GM23338 (cell line): ENCODE measurements at regions not wholly inside any gene's neighbourhood (a gene's known extent, or its start where the extent isn't known, plus 50 kb on each side); places are given as distances from the start of the nearest gene placed in this dataset.
A peak's percentile ranks its signal among the peaks of the same experiment; 100 is the strongest.

ENCODE experiments used
- ATAC-seq: fragments of 200-7000 bp; cut with Tn5 transposase; 3 replicates; pipeline ENCODE4 v1.9.1; 2020
- DNase-seq: peaks from one replicate; pipeline ENCODE4 v3.0.0-alpha.2; 2015; ENCODE audit warnings: low spot score
- H2AFZ ChIP-seq: fragments of 200-600 bp; sonication (generic); 2 replicates; pipeline ENCODE4 v1.8.0; 2016; ENCODE audit warnings: antibody characterized with exemption, mild to moderate bottlenecking, moderate library complexity
- H3F3A ChIP-seq: fragments of 200-600 bp; sonication (generic); replicated peaks from 2 replicates; pipeline ENCODE4 v1.8.0; 2017; ENCODE audit warnings: antibody characterized with exemption, mixed run types, low read depth
- H3K27ac ChIP-seq: fragments of 200-600 bp; sonication (generic); 2 replicates; pipeline ENCODE4 v1.6.1; 2016; ENCODE audit warnings: low read depth
- H3K27me3 ChIP-seq: fragments of 200-600 bp; sonication (generic); 2 replicates; pipeline ENCODE4 v1.8.0; 2016; ENCODE audit warnings: mild to moderate bottlenecking, mixed run types, moderate library complexity; ENCODE audit not compliant: insufficient read depth
- H3K36me3 ChIP-seq: fragments of 200-600 bp; sonication (generic); 2 replicates; pipeline ENCODE4 v1.8.0; 2016; ENCODE audit warnings: mild to moderate bottlenecking; ENCODE audit not compliant: insufficient read depth
- H3K4me1 ChIP-seq: fragments of 200-600 bp; sonication (generic); 2 replicates; pipeline ENCODE4 v1.8.0; 2016; ENCODE audit warnings: mild to moderate bottlenecking, moderate library complexity; ENCODE audit not compliant: insufficient read depth
- H3K4me2 ChIP-seq: fragments of 200-600 bp; sonication (generic); 2 replicates; pipeline ENCODE4 v1.7.1; 2017; ENCODE audit warnings: mixed run types
- H3K4me3 ChIP-seq: fragments of 200-600 bp; sonication (generic); 2 replicates; pipeline ENCODE4 v1.6.1; 2016; ENCODE audit warnings: mixed run types
- H3K79me2 ChIP-seq: fragments of 200-600 bp; sonication (generic); replicated peaks from 2 replicates; pipeline ENCODE4 v1.8.0; 2017; ENCODE audit warnings: mild to moderate bottlenecking; ENCODE audit not compliant: insufficient read depth
- H3K9me2 ChIP-seq: fragments of 200-600 bp; sonication (generic); 2 replicates; pipeline ENCODE4 v1.8.0; 2017; ENCODE audit not compliant: insufficient read depth
- H4K20me1 ChIP-seq: fragments of 200-600 bp; sonication (generic); replicated peaks from 2 replicates; pipeline ENCODE4 v1.8.0; 2017; ENCODE audit warnings: mild to moderate bottlenecking; ENCODE audit not compliant: insufficient read depth
- H3K27ac Mint-ChIP-seq: 2 replicates; pipeline ENCODE4 v1.8.0; 2020; ENCODE audit warnings: inconsistent platforms, mild to moderate bottlenecking, moderate library complexity, mixed read lengths
- H3K27me3 Mint-ChIP-seq: 3 replicates; pipeline ENCODE4 v1.8.0; 2022; ENCODE audit warnings: low read depth, mild to moderate bottlenecking, moderate library complexity, mixed read lengths, inconsistent platforms; ENCODE audit not compliant: insufficient read depth, poor library complexity
- H3K36me3 Mint-ChIP-seq: 3 replicates; pipeline ENCODE4 v1.8.0; 2021; ENCODE audit warnings: low read depth, mild to moderate bottlenecking, inconsistent platforms, moderate library complexity, mixed read lengths
- H3K4me1 Mint-ChIP-seq: 3 replicates; pipeline ENCODE4 v1.8.0; 2020; ENCODE audit warnings: mild to moderate bottlenecking, inconsistent platforms, mixed read lengths
- H3K4me3 Mint-ChIP-seq: 3 replicates; pipeline ENCODE4 v1.8.0; 2021; ENCODE audit warnings: moderate library complexity, mild to moderate bottlenecking, inconsistent platforms, mixed read lengths
- H3K9me3 Mint-ChIP-seq: 3 replicates; pipeline ENCODE4 v1.8.0; 2020; ENCODE audit warnings: moderate library complexity, mild to moderate bottlenecking, inconsistent platforms, mixed read lengths
- CREB1 ChIP-seq: fragments of 250-450 bp; sonication (Bioruptor Pico); IDR thresholded peaks from 2 replicates; pipeline ENCODE4 v1.5.0; 2020; ENCODE audit warnings: low read depth, mild to moderate bottlenecking, moderate library complexity
- EZH2 ChIP-seq: fragments of 200-600 bp; sonication (generic); IDR thresholded peaks from one replicate; pipeline ENCODE4 v1.8.0; 2017; ENCODE audit warnings: antibody characterized with exemption, mild to moderate bottlenecking, low read depth; ENCODE audit not compliant: unreplicated experiment
- EZH2phosphoT487 ChIP-seq: fragments of 200-600 bp; sonication (generic); IDR thresholded peaks from one replicate; pipeline ENCODE4 v1.8.1; 2018; ENCODE audit warnings: antibody characterized with exemption; ENCODE audit not compliant: unreplicated experiment
- JUNB ChIP-seq: IDR thresholded peaks from one replicate; pipeline ENCODE4 v1.6.1; 2016; ENCODE audit warnings: antibody characterized with exemption; ENCODE audit not compliant: unreplicated experiment
- NANOG ChIP-seq: IDR thresholded peaks from 2 replicates; pipeline ENCODE4 v1.6.1; 2016; ENCODE audit warnings: antibody characterized with exemption, borderline replicate concordance
- POLR2AphosphoS5 ChIP-seq: IDR thresholded peaks from 2 replicates; pipeline ENCODE4 v1.6.1; 2016; ENCODE audit warnings: antibody characterized with exemption, low read depth
- STAT1 ChIP-seq: IDR thresholded peaks from one replicate; pipeline ENCODE4 v1.6.1; 2016; ENCODE audit warnings: antibody characterized with exemption; ENCODE audit not compliant: unreplicated experiment
- ZNF114 ChIP-seq: fragments of 250-450 bp; sonication (Bioruptor Pico); IDR thresholded peaks from 2 replicates; pipeline ENCODE4 v1.5.0; 2020; ENCODE audit warnings: mild to moderate bottlenecking, moderate library complexity
- ZNF331 ChIP-seq: fragments of 250-450 bp; sonication (Bioruptor Pico); IDR thresholded peaks from 2 replicates; pipeline ENCODE4 v1.5.0; 2020; ENCODE audit warnings: low read depth, mild to moderate bottlenecking, moderate library complexity
- TF ChIP-seq, protein P1 (sequence below): IDR thresholded peaks from 2 replicates; pipeline ENCODE4 v1.6.1; 2016; ENCODE audit warnings: antibody characterized with exemption
- TF ChIP-seq, protein P2 (sequence below): IDR thresholded peaks from one replicate; pipeline ENCODE4 v1.6.1; 2018; ENCODE audit warnings: antibody characterized with exemption; ENCODE audit not compliant: unreplicated experiment
- TF ChIP-seq, protein P3 (sequence below): fragments of 250-450 bp; sonication (Bioruptor Pico); IDR thresholded peaks from 2 replicates; pipeline ENCODE4 v1.5.0; 2020; ENCODE audit warnings: mild to moderate bottlenecking, moderate library complexity
- TF ChIP-seq, protein P4 (sequence below), 2 experiments: fragments of 200-600 bp in 1 of 2; sonication (generic) in 1 of 2; conservative IDR thresholded peaks; 2 replicates each; pipeline versions ENCODE4 v1.5.1 to v1.6.1; 2016 to 2017; ENCODE audit warnings: antibody characterized with exemption in 2 of 2, low read depth in 2 of 2, mild to moderate bottlenecking in 2 of 2, moderate library complexity in 1 of 2

DNA sequence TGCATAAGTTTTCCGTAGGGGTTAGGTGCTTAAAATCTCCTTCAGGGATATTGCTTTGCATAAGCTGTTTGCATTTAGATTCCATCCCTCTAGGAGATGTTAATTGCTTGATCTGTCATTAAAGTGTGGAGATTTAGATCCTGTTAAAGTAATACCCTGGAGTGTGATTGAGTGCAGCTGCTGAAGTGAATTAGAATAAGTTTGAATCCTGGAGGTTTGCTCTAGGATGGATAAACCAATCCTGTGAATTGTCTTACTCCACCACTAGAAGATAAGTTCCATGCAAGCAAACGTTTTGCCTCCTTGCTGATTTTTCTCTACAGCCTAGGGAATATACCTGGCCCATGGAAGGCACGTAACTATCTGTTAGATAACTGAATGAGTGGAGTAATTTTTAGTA, 1487.2 kb upstream of the PRR20A start:
- peaks cover 41% of the 10 kb centered on the region for H3K36me3 Mint-ChIP-seq
- ATAC-seq (peak; percentile 53), DNase-seq (peak; percentile 36)
- H2AFZ ChIP-seq, result no peak overlapping the region
- H3K4me2 ChIP-seq, result peak overlapping the region; percentile 54
- H3K9me3 Mint-ChIP-seq, result peaks cover 5% of the 10 kb centered on the region
- peaks cover 22% of the 10 kb centered on the region for H3K4me1 ChIP-seq
- no peak for TF ChIP-seq EZH2phosphoT487
- TF ChIP-seq, protein P1, sequence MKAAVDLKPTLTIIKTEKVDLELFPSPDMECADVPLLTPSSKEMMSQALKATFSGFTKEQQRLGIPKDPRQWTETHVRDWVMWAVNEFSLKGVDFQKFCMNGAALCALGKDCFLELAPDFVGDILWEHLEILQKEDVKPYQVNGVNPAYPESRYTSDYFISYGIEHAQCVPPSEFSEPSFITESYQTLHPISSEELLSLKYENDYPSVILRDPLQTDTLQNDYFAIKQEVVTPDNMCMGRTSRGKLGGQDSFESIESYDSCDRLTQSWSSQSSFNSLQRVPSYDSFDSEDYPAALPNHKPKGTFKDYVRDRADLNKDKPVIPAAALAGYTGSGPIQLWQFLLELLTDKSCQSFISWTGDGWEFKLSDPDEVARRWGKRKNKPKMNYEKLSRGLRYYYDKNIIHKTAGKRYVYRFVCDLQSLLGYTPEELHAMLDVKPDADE, result no peak
- TF ChIP-seq STAT1, result no peak
- TF ChIP-seq POLR2AphosphoS5, result peak; percentile 14; the same call in 1 of the 2 replicates
- no peak for TF ChIP-seq ZNF331 (CRISPR knock-in tag)
- TF ChIP-seq, protein P2, sequence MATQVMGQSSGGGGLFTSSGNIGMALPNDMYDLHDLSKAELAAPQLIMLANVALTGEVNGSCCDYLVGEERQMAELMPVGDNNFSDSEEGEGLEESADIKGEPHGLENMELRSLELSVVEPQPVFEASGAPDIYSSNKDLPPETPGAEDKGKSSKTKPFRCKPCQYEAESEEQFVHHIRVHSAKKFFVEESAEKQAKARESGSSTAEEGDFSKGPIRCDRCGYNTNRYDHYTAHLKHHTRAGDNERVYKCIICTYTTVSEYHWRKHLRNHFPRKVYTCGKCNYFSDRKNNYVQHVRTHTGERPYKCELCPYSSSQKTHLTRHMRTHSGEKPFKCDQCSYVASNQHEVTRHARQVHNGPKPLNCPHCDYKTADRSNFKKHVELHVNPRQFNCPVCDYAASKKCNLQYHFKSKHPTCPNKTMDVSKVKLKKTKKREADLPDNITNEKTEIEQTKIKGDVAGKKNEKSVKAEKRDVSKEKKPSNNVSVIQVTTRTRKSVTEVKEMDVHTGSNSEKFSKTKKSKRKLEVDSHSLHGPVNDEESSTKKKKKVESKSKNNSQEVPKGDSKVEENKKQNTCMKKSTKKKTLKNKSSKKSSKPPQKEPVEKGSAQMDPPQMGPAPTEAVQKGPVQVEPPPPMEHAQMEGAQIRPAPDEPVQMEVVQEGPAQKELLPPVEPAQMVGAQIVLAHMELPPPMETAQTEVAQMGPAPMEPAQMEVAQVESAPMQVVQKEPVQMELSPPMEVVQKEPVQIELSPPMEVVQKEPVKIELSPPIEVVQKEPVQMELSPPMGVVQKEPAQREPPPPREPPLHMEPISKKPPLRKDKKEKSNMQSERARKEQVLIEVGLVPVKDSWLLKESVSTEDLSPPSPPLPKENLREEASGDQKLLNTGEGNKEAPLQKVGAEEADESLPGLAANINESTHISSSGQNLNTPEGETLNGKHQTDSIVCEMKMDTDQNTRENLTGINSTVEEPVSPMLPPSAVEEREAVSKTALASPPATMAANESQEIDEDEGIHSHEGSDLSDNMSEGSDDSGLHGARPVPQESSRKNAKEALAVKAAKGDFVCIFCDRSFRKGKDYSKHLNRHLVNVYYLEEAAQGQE, result no peak
- TF ChIP-seq NANOG, result peak; percentile 90
- TF ChIP-seq ZNF114 (CRISPR knock-in tag), result no peak
- no peak for TF ChIP-seq EZH2
- no peak for TF ChIP-seq CREB1 (CRISPR knock-in tag)
- TF ChIP-seq JUNB, result no peak
- TF ChIP-seq, protein P3, sequence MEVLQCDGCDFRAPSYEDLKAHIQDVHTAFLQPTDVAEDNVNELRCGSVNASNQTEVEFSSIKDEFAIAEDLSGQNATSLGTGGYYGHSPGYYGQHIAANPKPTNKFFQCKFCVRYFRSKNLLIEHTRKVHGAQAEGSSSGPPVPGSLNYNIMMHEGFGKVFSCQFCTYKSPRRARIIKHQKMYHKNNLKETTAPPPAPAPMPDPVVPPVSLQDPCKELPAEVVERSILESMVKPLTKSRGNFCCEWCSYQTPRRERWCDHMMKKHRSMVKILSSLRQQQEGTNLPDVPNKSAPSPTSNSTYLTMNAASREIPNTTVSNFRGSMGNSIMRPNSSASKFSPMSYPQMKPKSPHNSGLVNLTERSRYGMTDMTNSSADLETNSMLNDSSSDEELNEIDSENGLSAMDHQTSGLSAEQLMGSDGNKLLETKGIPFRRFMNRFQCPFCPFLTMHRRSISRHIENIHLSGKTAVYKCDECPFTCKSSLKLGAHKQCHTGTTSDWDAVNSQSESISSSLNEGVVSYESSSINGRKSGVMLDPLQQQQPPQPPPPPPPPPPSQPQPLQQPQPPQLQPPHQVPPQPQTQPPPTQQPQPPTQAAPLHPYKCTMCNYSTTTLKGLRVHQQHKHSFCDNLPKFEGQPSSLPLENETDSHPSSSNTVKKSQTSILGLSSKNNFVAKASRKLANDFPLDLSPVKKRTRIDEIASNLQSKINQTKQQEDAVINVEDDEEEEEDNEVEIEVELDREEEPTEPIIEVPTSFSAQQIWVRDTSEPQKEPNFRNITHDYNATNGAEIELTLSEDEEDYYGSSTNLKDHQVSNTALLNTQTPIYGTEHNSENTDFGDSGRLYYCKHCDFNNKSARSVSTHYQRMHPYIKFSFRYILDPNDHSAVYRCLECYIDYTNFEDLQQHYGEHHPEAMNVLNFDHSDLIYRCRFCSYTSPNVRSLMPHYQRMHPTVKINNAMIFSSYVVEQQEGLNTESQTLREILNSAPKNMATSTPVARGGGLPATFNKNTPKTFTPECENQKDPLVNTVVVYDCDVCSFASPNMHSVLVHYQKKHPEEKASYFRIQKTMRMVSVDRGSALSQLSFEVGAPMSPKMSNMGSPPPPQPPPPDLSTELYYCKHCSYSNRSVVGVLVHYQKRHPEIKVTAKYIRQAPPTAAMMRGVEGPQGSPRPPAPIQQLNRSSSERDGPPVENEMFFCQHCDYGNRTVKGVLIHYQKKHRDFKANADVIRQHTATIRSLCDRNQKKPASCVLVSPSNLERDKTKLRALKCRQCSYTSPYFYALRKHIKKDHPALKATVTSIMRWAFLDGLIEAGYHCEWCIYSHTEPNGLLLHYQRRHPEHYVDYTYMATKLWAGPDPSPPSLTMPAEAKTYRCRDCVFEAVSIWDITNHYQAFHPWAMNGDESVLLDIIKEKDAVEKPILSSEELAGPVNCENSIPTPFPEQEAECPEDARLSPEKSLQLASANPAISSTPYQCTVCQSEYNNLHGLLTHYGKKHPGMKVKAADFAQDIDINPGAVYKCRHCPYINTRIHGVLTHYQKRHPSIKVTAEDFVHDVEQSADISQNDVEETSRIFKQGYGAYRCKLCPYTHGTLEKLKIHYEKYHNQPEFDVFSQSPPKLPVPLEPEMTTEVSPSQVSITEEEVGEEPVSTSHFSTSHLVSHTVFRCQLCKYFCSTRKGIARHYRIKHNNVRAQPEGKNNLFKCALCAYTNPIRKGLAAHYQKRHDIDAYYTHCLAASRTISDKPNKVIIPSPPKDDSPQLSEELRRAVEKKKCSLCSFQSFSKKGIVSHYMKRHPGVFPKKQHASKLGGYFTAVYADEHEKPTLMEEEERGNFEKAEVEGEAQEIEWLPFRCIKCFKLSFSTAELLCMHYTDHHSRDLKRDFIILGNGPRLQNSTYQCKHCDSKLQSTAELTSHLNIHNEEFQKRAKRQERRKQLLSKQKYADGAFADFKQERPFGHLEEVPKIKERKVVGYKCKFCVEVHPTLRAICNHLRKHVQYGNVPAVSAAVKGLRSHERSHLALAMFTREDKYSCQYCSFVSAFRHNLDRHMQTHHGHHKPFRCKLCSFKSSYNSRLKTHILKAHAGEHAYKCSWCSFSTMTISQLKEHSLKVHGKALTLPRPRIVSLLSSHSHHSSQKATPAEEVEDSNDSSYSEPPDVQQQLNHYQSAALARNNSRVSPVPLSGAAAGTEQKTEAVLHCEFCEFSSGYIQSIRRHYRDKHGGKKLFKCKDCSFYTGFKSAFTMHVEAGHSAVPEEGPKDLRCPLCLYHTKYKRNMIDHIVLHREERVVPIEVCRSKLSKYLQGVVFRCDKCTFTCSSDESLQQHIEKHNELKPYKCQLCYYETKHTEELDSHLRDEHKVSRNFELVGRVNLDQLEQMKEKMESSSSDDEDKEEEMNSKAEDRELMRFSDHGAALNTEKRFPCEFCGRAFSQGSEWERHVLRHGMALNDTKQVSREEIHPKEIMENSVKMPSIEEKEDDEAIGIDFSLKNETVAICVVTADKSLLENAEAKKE (CRISPR knock-in tag), result peak; percentile 81
- TF ChIP-seq, protein P4, sequence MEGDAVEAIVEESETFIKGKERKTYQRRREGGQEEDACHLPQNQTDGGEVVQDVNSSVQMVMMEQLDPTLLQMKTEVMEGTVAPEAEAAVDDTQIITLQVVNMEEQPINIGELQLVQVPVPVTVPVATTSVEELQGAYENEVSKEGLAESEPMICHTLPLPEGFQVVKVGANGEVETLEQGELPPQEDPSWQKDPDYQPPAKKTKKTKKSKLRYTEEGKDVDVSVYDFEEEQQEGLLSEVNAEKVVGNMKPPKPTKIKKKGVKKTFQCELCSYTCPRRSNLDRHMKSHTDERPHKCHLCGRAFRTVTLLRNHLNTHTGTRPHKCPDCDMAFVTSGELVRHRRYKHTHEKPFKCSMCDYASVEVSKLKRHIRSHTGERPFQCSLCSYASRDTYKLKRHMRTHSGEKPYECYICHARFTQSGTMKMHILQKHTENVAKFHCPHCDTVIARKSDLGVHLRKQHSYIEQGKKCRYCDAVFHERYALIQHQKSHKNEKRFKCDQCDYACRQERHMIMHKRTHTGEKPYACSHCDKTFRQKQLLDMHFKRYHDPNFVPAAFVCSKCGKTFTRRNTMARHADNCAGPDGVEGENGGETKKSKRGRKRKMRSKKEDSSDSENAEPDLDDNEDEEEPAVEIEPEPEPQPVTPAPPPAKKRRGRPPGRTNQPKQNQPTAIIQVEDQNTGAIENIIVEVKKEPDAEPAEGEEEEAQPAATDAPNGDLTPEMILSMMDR (conservative IDR thresholded peaks at IDR 0.05; ENCODE audit: low read depth in 2 of 2), result no peak
- H3K27ac Mint-ChIP-seq, result peak overlapping the region; percentile 82
- H4K20me1 ChIP-seq, result no peaks in the 10 kb centered on the region
- H3K4me3 ChIP-seq, result peak overlapping the region; percentile 31
- H3K36me3 ChIP-seq, result no peaks in the 10 kb centered on the region
- H3K4me3 Mint-ChIP-seq, result peak overlapping the region; percentile 35
- H3K79me2 ChIP-seq, result peaks cover 14% of the 10 kb centered on the region
- H3K9me2 ChIP-seq, result no peaks in the 10 kb centered on the region
- peak overlapping the region; percentile 93 for H3K27ac ChIP-seq
- no peaks in the 10 kb centered on the region for H3K27me3 ChIP-seq
- H3F3A ChIP-seq, result 0 out of 2 replicates have a peak, but pooled peaks cover 2% of the 10 kb centered on the region
- H3K4me1 Mint-ChIP-seq, result peaks cover 55% of the 10 kb centered on the region
- peaks cover 15% of the 10 kb centered on the region for H3K27me3 Mint-ChIP-seq
